Anterior cingulate cortex (tissue), 58 donors: ENCODE measurements at regions not wholly inside any gene's neighbourhood (a gene's known extent, or its start where the extent isn't known, plus 50 kb on each side); places are given as distances from the start of the nearest gene placed in this dataset.
A peak's percentile ranks its signal among the peaks of the same experiment; 100 is the strongest.

Experiments
- DNase-seq, 58 donors: peaks; one replicate each; lab custom pipeline; 2025; lab: John Stamatoyannopoulos, UW

GRCh38 chr6:98639089-98639635 is 195.2 kb upstream of the POU3F2 start:
- peak in 1 of 58 donors; percentile 13 for DNase-seq

- no peak for DNase-seq
Measured at GRCh38 chr6:98640366-98640765, 194.0 kb upstream of the POU3F2 start.

- peak in 24 of 58 donors; percentile 2 to 71 (median 18) for DNase-seq
Measured at GRCh38 chr6:98641949-98642719, 192.2 kb upstream of the POU3F2 start.

- DNase-seq: no peak
Measured at GRCh38 chr6:98644063-98644462, 190.3 kb upstream of the POU3F2 start.

GRCh38 chr6:98648211-98648914 is 186.0 kb upstream of the POU3F2 start:
- no peak for DNase-seq

GRCh38 chr6:98650941-98651340 is 183.4 kb upstream of the POU3F2 start:
- no peak for DNase-seq

- no peak for DNase-seq
Measured at GRCh38 chr6:98653179-98653578, 181.2 kb upstream of the POU3F2 start.

GRCh38 chr6:98657764-98658163 is 176.6 kb upstream of the POU3F2 start:
- no peak for DNase-seq

GRCh38 chr6:98669371-98669770 is 165.0 kb upstream of the POU3F2 start:
- no peak for DNase-seq

- DNase-seq: no peak
Measured at GRCh38 chr6:98670045-98670746, 164.2 kb upstream of the POU3F2 start.

- peak in 19 of 58 donors; percentile 2 to 43 (median 8) for DNase-seq
Measured at GRCh38 chr6:98672681-98673475, 161.5 kb upstream of the POU3F2 start.

- no peak for DNase-seq
Measured at GRCh38 chr6:98678481-98678880, 155.9 kb upstream of the POU3F2 start.

GRCh38 chr6:98686008-98686601 is 148.3 kb upstream of the POU3F2 start:
- no peak for DNase-seq

GRCh38 chr6:98687752-98688151 is 146.6 kb upstream of the POU3F2 start:
- no peak for DNase-seq

- DNase-seq: peak in 46 of 58 donors; percentile 1 to 71 (median 22)
Measured at GRCh38 chr6:98695091-98695801, 139.1 kb upstream of the POU3F2 start.

GRCh38 chr6:98711380-98711779 is 123.0 kb upstream of the POU3F2 start:
- DNase-seq: no peak

- no peak for DNase-seq
Measured at GRCh38 chr6:98716341-98716740, 118.0 kb upstream of the POU3F2 start.

GRCh38 chr6:98717322-98717877 is 117.0 kb upstream of the POU3F2 start:
- no peak for DNase-seq

GRCh38 chr6:98717988-98718387 is 116.4 kb upstream of the POU3F2 start:
- DNase-seq: no peak
